Lower leg skin (tissue), 3 donors: ENCODE measurements at regions not wholly inside any gene's neighbourhood (a gene's known extent, or its start where the extent isn't known, plus 50 kb on each side); places are given as distances from the start of the nearest gene placed in this dataset.

ENCODE experiments used
- CTCF ChIP-seq, 3 donors: fragments of 450-650 bp; IDR thresholded peaks; one replicate each; pipeline ENCODE4 v1.5.1; 2016; ENCODE audit warnings: antibody characterized with exemption in 3 of 3, mild to moderate bottlenecking in 3 of 3, moderate library complexity in 2 of 3
- POLR2A ChIP-seq, 2 donors: fragments of 450-650 bp; IDR thresholded peaks; one replicate each; pipeline ENCODE4 v1.6.1; 2016 to 2017; ENCODE audit warnings: antibody characterized with exemption in 2 of 2, mild to moderate bottlenecking in 1 of 2, moderate library complexity in 1 of 2

GRCh38 chr13:83190020-83190419 lies 692.3 kb downstream of the SLITRK1 start:
- no peak for TF ChIP-seq CTCF (IDR thresholded peaks at IDR 0.05)
- no peak for TF ChIP-seq POLR2A (IDR thresholded peaks at IDR 0.05)
